ENCODE measurements at regions not wholly inside any gene's neighbourhood (a gene's known extent, or its start where the extent isn't known, plus 50 kb on each side); places are given as distances from the start of the nearest gene placed in this dataset.

GRCh38 chr13:57017357-57017756 is 123.4 kb upstream of the PRR20A start:
- TF ChIP-seq RAD21 (IDR thresholded peaks at IDR 0.05 in 1 of 2, conservative IDR thresholded peaks at IDR 0.05 in 1 of 2; ENCODE audit: low read depth in 2 of 2, low read length in 2 of 2) (no peak), BRCA1 (IDR thresholded peaks at IDR 0.05; ENCODE audit: low read depth, low read length) (no peak), POLR2A (IDR thresholded peaks at IDR 0.05; ENCODE audit: control extremely low read depth in 1 of 2, low read depth in 2 of 2, low read length in 2 of 2) (no peak), CTCF (IDR thresholded peaks at IDR 0.05; ENCODE audit: control extremely low read depth in 1 of 3, insufficient read depth in 1 of 3, low read depth in 1 of 3, low read length in 3 of 3) (no peak), POLR2AphosphoS5 (IDR thresholded peaks at IDR 0.05; ENCODE audit: low read depth, low read length) (no peak), CBX5 (IDR thresholded peaks at IDR 0.05; ENCODE audit: low read depth, low read length) (no peak), SIN3A (conservative IDR thresholded peaks at IDR 0.05 in 1 of 2, IDR thresholded peaks at IDR 0.05 in 1 of 2; ENCODE audit: low read depth in 1 of 2, low read length in 2 of 2) (no peak), USF2 (IDR thresholded peaks at IDR 0.05; ENCODE audit: low read length) (no peak), NRF1 (IDR thresholded peaks at IDR 0.05; ENCODE audit: low read depth, low read length) (no peak), ATF2 (IDR thresholded peaks at IDR 0.05; ENCODE audit: low read length) (no peak), KDM1A (IDR thresholded peaks at IDR 0.05; ENCODE audit: borderline replicate concordance, low read length) (no peak), EZH2 (IDR thresholded peaks at IDR 0.05; ENCODE audit: low read depth, low read length, severe bottlenecking) (no peak), MAX (IDR thresholded peaks at IDR 0.05) (no peak), SP1 (IDR thresholded peaks at IDR 0.05; ENCODE audit: low read depth, low read length) (no peak)

Measured in H1 (cell line).